Mucosa of rectum (tissue), 2 donors: ENCODE measurements at regions not wholly inside any gene's neighbourhood (a gene's known extent, or its start where the extent isn't known, plus 50 kb on each side); places are given as distances from the start of the nearest gene placed in this dataset.
"Not testable (repeated sequence)": the region's sequence is repeated elsewhere in the genome, so short reads cannot be mapped to it uniquely, and the experiment has no call there.

Experiments used
- H3K27ac ChIP-seq, 2 donors: one replicate each; pipeline ENCODE4 v1.7.0; 2013; ENCODE audit warnings: inconsistent platforms in 2 of 2, low read depth in 2 of 2, low read length in 2 of 2
- H3K27me3 ChIP-seq, 2 donors: one replicate each; pipeline ENCODE4 v1.7.0; 2013; ENCODE audit warnings: low read length in 2 of 2; ENCODE audit not compliant: control insufficient read depth in 2 of 2, insufficient read depth in 2 of 2
- H3K36me3 ChIP-seq, 2 donors: one replicate each; pipeline ENCODE4 v1.7.0; 2013; ENCODE audit warnings: low read length in 2 of 2; ENCODE audit not compliant: control insufficient read depth in 2 of 2, insufficient read depth in 2 of 2
- H3K4me1 ChIP-seq, 2 donors: one replicate each; pipeline ENCODE4 v1.7.0; 2013; ENCODE audit warnings: low read length in 2 of 2, mild to moderate bottlenecking in 1 of 2; ENCODE audit not compliant: control insufficient read depth in 2 of 2, insufficient read depth in 2 of 2
- H3K4me3 ChIP-seq, 2 donors: one replicate each; pipeline ENCODE4 v1.7.0; 2013; ENCODE audit warnings: low read length in 2 of 2
- H3K9ac ChIP-seq, 2 donors: one replicate each; pipeline ENCODE4 v1.7.0; 2013; ENCODE audit warnings: low read length in 2 of 2, low read depth in 1 of 2, mild to moderate bottlenecking in 1 of 2
- H3K9me3 ChIP-seq, 2 donors: one replicate each; pipeline ENCODE4 v1.7.0; 2013; ENCODE audit warnings: low read length in 2 of 2; ENCODE audit not compliant: control insufficient read depth in 2 of 2
- donor health status: healthy.
- donor health status: Normal muscosa, but diverticular disease.

GRCh38 chr14:59125156-59125555 is 63.3 kb upstream of the DAAM1 start:
- Histone ChIP-seq H3K4me3 (no peak overlapping the region), H3K27me3 (no peaks in the 10 kb centered on the region), H3K4me1 (no peaks in the 10 kb centered on the region), H3K27ac (no peak overlapping the region), H3K9ac (no peak overlapping the region), H3K36me3 (no peaks in the 10 kb centered on the region), H3K9me3 (no peaks in the 10 kb centered on the region)

- Histone ChIP-seq H3K27ac (no peak overlapping the region), H3K27me3 (no peaks in the 10 kb centered on the region), H3K36me3 (no peaks in the 10 kb centered on the region), H3K9ac (no peak overlapping the region), H3K4me3 (no peak overlapping the region), H3K9me3 (no peaks in the 10 kb centered on the region), H3K4me1 (no peaks in the 10 kb centered on the region)
Observed at GRCh38 chr14:59126714-59127436, 61.6 kb upstream of the DAAM1 start.

GRCh38 chr14:59127437-59127732 is 61.1 kb upstream of the DAAM1 start:
- Histone ChIP-seq H3K4me1 (no peaks in the 10 kb centered on the region), H3K9ac (no peak overlapping the region), H3K27ac (no peak overlapping the region), H3K36me3 (no peaks in the 10 kb centered on the region), H3K9me3 (no peaks in the 10 kb centered on the region), H3K4me3 (no peak overlapping the region), H3K27me3 (no peaks in the 10 kb centered on the region)

- H3K36me3 ChIP-seq, result no peaks in the 10 kb centered on the region
- no peak overlapping the region for H3K9ac ChIP-seq
- no peak overlapping the region for H3K27ac ChIP-seq
- H3K4me3 ChIP-seq, result no peak overlapping the region
- no peaks in the 10 kb centered on the region for H3K9me3 ChIP-seq
- H3K27me3 ChIP-seq, result no peaks in the 10 kb centered on the region
- H3K4me1 ChIP-seq, result peaks cover 0 to 5% of the 10 kb centered on the region in 2 donors
Observed at GRCh38 chr14:59130462-59130861, 58.0 kb upstream of the DAAM1 start.

- Histone ChIP-seq H3K27ac (no peak overlapping the region), H3K4me3 (no peak overlapping the region), H3K36me3 (no peaks in the 10 kb centered on the region), H3K9me3 (no peaks in the 10 kb centered on the region), H3K4me1 (peaks cover 0 to 5% of the 10 kb centered on the region in 2 donors), H3K9ac (no peak overlapping the region), H3K27me3 (no peaks in the 10 kb centered on the region)
Observed at GRCh38 chr14:59131938-59132795, 56.3 kb upstream of the DAAM1 start.

- Histone ChIP-seq H3K27me3 (no peaks in the 10 kb centered on the region), H3K9me3 (no peaks in the 10 kb centered on the region), H3K36me3 (no peaks in the 10 kb centered on the region), H3K9ac (no peak overlapping the region), H3K27ac (no peak overlapping the region), H3K4me3 (no peak overlapping the region), H3K4me1 (peaks cover 0 to 5% of the 10 kb centered on the region in 2 donors)
Observed at GRCh38 chr14:59132796-59133494, 55.5 kb upstream of the DAAM1 start.

- no peak overlapping the region for H3K4me3 ChIP-seq
- no peaks in the 10 kb centered on the region for H3K36me3 ChIP-seq
- no peaks in the 10 kb centered on the region for H3K27me3 ChIP-seq
- H3K4me1 ChIP-seq, result peaks cover 0 to 5% of the 10 kb centered on the region in 2 donors
- no peak overlapping the region for H3K27ac ChIP-seq
- H3K9me3 ChIP-seq, result no peaks in the 10 kb centered on the region
- no peak overlapping the region for H3K9ac ChIP-seq
Observed at GRCh38 chr14:59133709-59134108, 54.8 kb upstream of the DAAM1 start.

- Histone ChIP-seq H3K9ac (no peak overlapping the region), H3K4me1 (peaks cover 0 to 5% of the 10 kb centered on the region in 2 donors), H3K27me3 (no peaks in the 10 kb centered on the region), H3K27ac (no peak overlapping the region), H3K9me3 (no peaks in the 10 kb centered on the region), H3K4me3 (no peak overlapping the region), H3K36me3 (no peaks in the 10 kb centered on the region)
Observed at GRCh38 chr14:59134307-59134706, 54.2 kb upstream of the DAAM1 start.

- H3K4me1 ChIP-seq, result peaks cover 0 to 5% of the 10 kb centered on the region in 2 donors
- no peak overlapping the region for H3K27ac ChIP-seq
- no peaks in the 10 kb centered on the region for H3K27me3 ChIP-seq
Observed at GRCh38 chr14:59137256-59137655, 51.2 kb upstream of the DAAM1 start.

GRCh38 chr14:59138576-59138975 is 49.9 kb upstream of the DAAM1 start:
- H3K36me3 ChIP-seq, H3K4me3 ChIP-seq: not testable (repeated sequence)

More at GRCh38 chr14:59137256-59137655, 51.2 kb upstream of the DAAM1 start:
- no peaks in the 10 kb centered on the region for H3K36me3 ChIP-seq
- no peaks in the 10 kb centered on the region for H3K9me3 ChIP-seq
- H3K4me3 ChIP-seq, result no peak overlapping the region
- no peak overlapping the region for H3K9ac ChIP-seq

More at GRCh38 chr14:59138576-59138975, 49.9 kb upstream of the DAAM1 start:
- not testable (repeated sequence) for H3K9me3 ChIP-seq, H3K4me1 ChIP-seq, H3K27me3 ChIP-seq, H3K9ac ChIP-seq, H3K27ac ChIP-seq
